SHP77 (cell line): ENCODE measurements at regions not wholly inside any gene's neighbourhood (a gene's known extent, or its start where the extent isn't known, plus 50 kb on each side); places are given as distances from the start of the nearest gene placed in this dataset.
"Not testable (repeated sequence)": the region's sequence is repeated elsewhere in the genome, so short reads cannot be mapped to it uniquely, and the experiment has no call there.

Source experiments
- DNase-seq, 2 experiments: peaks; one replicate each; lab custom pipeline; 2025; lab: John Stamatoyannopoulos, UW

- peak; percentile 53 to 78 for DNase-seq
These were observed 334.4 kb downstream of the SRGAP2C start for GRCh38 chr1:121519042-121519755.

GRCh38 chr1:121519756-121520286, 335.0 kb downstream of the SRGAP2C start:
- not testable (repeated sequence) for DNase-seq

DNA sequence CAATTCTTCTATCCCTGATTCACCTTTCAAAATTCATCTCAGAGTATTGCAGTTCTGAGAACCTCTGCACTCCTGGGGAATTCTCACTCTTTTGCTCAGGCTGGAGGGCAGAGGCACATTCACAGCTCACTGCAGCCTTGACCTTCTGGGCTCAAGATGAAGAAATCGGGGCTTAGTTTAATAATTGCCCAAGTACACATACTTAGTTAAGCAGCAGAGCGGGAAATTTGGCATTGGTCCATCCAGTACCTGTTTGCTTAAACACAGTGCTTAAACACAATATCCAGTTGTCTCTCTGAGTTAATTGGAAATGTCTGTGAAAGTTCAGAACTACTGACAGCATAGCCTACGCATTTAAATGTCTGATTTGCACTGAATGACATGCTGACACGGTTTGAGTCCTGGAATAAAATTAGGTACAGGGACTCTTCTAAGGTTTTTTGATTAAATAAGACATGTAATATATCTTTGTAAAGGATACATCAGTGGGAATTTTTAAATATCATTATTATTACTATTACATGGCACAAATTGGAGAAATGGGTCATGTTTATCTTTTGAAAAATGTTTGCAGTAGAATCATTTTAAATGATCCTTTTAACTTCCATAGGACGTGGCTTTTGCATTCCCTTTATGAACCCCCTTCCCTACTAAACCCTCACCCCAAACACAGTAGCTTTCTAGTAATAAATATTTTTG, 337.4 kb downstream of the SRGAP2C start:
- DNase-seq: no peak

DNA sequence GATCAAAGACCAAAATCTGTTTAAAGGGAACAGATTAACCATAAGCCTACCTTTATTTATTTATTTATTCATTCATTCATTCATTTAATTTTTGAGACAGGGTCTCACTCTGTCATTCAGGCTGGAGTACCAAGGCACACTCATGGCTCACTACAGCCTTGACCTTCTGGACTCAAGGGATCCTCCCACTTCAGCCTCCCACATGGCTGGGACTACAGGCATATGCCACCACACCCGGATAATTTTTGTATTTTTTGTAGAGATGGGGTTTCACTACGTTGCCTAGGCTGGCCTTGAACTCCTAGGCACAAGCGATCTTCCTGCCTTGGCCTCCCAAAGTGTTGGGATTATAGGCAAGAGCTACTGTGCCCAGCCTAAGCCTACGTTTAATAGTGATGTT, 338.3 kb downstream of the SRGAP2C start:
- DNase-seq: not testable (repeated sequence)

DNA sequence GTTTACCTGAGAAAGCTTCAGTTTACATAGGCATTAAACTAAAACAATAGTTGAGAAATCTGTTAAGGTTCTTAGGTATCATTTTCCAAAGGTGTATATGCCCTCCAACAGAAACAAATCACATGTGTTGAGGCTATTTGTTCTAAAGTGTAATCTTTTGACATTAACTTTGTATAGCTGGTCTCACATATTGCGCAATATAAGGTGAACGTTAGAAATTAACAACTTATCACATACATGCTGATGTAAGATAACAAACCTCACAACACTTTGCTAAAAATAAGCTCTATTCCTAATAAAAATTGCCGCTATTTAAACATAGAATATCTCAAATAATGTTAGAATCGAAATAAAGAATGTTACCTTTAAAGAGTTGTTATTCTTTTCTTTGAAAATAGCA, 340.6 kb downstream of the SRGAP2C start:
- DNase-seq: no peak

DNA sequence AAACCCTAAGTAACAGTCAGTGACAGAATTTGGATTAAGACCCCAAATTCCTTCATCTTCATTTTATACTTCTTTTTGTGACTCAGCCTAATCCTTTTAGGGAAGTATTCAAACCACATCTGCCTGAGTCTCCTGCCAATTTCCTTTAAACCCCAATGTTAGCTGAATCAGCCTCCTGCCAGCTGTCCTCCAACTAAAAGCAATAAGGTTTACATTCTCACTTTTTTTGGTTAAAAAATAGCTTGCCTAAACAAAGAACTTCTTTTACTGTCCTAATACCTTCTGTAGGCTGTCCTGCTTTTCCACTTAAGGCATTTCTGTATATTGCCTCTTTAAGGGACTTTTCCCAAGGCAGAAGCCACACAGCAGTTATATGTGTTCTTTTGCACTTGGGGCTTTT, 344.2 kb downstream of the SRGAP2C start:
- DNase-seq: not testable (repeated sequence)

DNA sequence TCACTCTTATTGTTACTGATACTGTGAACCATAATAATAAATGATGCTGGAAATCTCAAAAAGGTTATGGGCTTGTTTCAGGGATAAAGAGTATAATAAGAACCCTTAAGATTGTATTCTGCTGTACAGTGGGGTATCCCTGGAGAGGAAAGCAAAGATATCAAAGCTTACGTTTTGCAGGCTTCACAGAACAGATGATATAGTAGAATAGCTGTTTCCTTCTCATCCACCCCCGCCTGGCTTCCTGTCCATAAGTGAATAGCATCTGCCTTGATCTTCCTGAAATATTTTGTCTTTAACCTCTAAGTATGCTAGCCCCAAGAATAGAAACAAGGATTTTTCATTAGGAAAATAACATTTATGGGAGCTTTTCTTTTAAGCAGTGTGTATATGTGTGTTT, 345.3 kb downstream of the SRGAP2C start:
- not testable (repeated sequence) for DNase-seq

DNA sequence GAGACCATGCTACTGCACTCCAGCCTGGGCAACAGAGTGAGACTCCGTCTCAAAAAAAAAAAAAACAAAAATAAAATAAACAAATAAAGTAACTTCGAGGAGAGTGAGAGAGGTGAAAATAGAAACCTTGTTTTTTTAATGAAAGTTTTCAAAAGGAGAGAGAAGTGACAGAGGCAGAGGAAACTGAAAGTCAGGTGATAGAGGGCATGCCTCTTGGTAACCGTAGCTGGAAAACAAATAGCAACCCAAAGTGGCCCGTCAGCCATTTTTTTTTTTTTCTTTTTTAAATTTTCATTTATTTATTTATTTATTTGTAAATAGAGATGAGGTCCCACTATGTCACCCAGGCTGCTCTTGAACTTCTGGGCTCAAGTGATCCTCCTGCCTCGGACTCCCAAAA, 347.0 kb downstream of the SRGAP2C start:
- not testable (repeated sequence) for DNase-seq

- not testable (repeated sequence) for DNase-seq
These were observed 353.4 kb downstream of the SRGAP2C start for GRCh38 chr1:121538148-121538547.

DNA sequence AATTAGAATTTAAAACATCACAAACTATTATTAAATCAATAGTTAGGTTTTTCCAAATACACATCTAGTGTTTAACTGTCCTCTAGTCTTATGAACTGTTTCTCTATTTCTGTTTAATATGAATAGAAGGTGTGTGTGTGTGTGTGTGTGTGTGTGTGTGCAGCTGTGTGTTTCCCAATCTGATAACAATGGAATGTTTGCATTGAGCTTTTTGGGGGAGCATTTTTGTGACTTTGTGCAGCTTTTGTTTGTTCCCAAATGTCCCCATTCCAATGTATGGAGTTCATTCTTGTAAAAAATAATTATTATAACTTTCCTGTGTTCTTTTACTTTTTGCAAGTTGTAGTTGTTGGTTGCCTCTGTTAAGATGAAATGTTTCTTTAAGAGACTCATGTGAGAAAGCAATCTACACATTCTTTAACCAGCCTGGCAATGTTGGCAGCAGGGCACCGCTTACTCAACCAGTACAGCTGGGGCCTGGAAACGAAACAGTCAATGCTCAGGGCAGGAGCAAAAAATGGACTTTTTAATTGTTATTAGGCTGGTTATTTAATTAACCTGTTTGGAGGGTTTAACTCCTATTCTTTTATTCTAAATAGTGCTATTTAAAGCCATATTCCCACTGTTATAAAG, 354.3 kb downstream of the SRGAP2C start:
- no peak for DNase-seq

DNA sequence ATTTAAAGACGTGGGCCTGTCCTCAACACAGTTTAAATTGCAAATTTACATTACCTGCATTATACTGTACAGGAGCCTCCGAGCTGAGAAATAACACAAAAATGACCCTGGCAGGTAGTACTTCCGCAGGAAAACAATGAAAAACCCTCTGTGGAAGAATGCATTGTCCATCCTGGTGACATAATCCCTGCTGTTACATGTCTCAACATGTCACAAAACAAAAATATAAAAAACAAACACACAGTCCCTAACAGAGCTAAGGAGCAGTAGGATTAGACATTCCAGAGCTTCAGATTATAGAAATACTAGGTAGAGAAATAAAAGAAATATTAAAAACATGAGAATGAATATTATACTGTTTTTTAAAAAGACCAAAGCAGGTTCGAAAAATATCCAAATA, 359.2 kb downstream of the SRGAP2C start:
- not testable (repeated sequence) for DNase-seq

DNA sequence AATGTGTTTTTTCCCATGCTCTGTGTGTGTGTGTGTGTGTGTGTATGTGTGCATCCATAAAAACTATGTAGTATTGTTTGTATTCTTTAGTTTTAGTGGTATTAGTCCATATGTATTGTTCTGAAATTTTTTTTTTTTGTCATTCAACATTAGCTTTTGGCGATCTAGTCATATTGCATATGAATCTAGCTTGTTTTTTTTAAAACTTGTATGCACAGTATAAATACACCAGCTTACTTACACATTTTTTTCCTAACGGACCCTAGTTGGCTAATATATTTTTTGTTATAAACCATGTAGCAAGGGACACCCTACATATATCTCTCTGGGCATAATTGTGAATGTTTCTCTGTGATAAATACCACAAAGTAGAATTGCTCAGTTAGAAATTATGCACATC, 359.7 kb downstream of the SRGAP2C start:
- no peak for DNase-seq

- DNase-seq: not testable (repeated sequence)
These were observed 361.1 kb downstream of the SRGAP2C start for GRCh38 chr1:121545899-121546298.

DNA sequence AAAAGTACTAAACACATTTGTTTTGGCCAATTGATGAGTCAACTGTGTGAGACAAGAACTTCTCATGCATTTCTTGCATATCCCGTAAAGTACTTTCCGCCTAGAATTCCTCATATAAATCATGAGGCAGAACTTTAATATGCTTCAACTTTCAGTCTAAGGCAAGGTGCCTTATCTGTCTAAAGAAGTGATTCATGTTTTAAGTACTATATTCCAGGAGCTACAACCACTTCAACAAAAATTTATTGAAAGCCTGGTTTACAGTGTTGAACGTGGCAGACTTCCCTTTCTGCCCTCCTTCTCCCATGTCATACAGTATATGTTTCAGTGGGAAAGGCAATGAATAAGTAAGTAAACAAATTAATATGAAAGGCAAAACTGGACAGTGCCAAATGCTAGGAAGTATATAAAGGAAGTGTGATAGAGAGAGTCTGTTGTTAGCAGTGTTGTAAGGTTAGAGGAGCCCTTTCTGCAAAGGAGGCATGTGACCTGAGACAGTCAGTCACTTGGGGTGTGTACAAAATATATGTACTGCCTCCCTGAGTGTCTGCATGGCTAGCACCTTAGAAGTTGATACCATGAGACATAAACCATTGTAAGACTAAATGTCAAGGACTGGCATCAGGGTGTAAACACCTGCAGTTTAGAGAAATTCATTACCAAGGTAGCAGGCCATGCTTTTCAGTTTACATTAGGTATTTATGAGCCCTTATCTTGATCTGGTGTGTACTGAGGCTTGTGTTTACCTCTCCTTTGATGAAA, 362.2 kb downstream of the SRGAP2C start:
- no peak for DNase-seq

DNA sequence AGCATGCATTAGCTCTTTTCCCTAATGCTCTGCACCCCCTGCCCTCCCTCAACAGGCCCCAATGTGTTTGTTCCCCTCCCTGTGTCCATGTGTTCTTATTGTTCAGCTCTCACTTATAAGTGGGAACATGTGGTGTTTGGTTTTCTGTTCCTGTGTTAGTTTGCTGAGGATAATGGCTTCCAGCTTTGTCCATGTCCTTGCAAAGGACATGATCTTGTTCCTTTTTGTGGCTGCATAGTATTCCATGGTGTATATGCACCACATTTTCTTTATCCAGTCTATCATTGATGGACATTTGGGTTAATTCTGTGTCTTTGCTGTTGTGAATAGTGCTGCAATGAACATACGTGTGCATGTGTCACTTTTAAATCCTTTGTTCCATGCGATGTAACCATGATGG, 363.0 kb downstream of the SRGAP2C start:
- not testable (repeated sequence) for DNase-seq

- DNase-seq: not testable (repeated sequence)
These were observed 366.0 kb downstream of the SRGAP2C start for GRCh38 chr1:121550817-121551216.

- DNase-seq: not testable (repeated sequence)
These were observed 366.7 kb downstream of the SRGAP2C start for GRCh38 chr1:121551491-121551890.

- not testable (repeated sequence) for DNase-seq
These were observed 371.8 kb downstream of the SRGAP2C start for GRCh38 chr1:121556560-121556959.

DNA sequence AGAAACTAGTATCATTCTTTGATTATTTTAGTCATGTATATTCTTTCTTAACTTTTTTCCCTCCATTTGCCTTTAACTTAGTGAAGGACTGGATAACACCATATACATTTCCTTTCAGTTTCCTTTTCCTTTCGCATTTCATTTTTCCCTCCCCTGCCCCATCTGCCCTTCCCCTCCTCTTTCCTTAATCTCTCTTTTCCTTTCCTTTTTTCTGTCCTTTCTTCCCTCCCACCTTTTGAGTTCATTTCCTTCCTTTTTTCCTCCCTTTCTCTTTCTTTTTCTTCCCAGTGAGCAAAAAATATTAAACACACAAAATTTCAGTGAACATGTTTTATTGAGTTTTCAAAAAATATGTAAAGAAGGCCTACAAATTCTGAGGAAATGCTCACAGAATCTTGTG, 373.3 kb downstream of the SRGAP2C start:
- DNase-seq: not testable (repeated sequence)

DNA sequence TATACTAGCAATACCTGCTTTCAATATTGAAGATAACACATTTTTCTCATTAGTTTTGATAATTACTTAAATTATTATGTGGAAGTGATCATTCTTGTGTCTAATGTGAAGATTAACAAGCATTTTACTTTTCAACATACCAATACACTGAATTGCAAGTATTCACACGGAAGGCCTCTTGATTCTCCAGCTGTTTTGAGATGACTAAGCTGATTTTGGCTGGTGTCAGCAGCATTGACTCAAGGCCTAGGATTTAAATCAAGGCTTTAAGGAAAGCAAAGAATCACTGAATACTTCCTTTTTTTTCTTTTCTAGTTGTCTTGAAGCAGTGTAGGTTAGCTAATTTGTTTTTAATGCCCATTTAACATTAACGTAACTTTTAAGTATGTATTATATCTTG, 373.7 kb downstream of the SRGAP2C start:
- DNase-seq: no peak

GRCh38 chr1:121566346-121566745, 381.6 kb downstream of the SRGAP2C start:
- DNase-seq: no peak

GRCh38 chr1:121569428-121569827, 384.7 kb downstream of the SRGAP2C start:
- DNase-seq: no peak
